Activated B cell treated with CpG ODN at 0.5 μM for 24 hours (primary cell): ENCODE measurements at regions not wholly inside any gene's neighbourhood (a gene's known extent, or its start where the extent isn't known, plus 50 kb on each side); places are given as distances from the start of the nearest gene placed in this dataset.

Source experiments
- ATAC-seq: fragments of 200-7000 bp; cut with Tn5 transposase; one replicate; pipeline ENCODE4 v1.10.0; 2021; ENCODE audit warnings: low read depth, mild to moderate bottlenecking, moderate library complexity
- CTCF ChIA-PET: fragments of 350-600 bp; sonication (Branson Sonifier 250); formaldehyde crosslinking; loops from one replicate; lab custom pipeline; 2021; ENCODE audit warnings: antibody characterized with exemption; lab: Charles Lee
- POLR2A ChIA-PET: fragments of 350-600 bp; sonication (Branson Sonifier 250); formaldehyde crosslinking; loops from one replicate; lab custom pipeline; 2021; ENCODE audit warnings: antibody characterized with exemption; lab: Charles Lee
- DNase-seq: peaks from one replicate; pipeline ENCODE4 v3.0.0; 2022
- H3K27ac Mint-ChIP-seq: one replicate; pipeline ENCODE4 v1.8.0; 2020; ENCODE audit warnings: mixed read lengths
- H3K27me3 Mint-ChIP-seq: one replicate; pipeline ENCODE4 v1.8.0; 2021; ENCODE audit warnings: mixed read lengths
- H3K36me3 Mint-ChIP-seq: one replicate; pipeline ENCODE4 v1.8.0; 2021; ENCODE audit warnings: low read depth, mixed read lengths
- H3K4me1 Mint-ChIP-seq: one replicate; pipeline ENCODE4 v1.8.0; 2021; ENCODE audit warnings: mixed read lengths
- H3K4me3 Mint-ChIP-seq: one replicate; pipeline ENCODE4 v1.8.0; 2020; ENCODE audit warnings: mild to moderate bottlenecking, mixed read lengths
- H3K9me3 Mint-ChIP-seq: one replicate; pipeline ENCODE4 v1.8.0; 2020; ENCODE audit warnings: mixed read lengths
- CTCF ChIP-seq: fragments of 200-600 bp; IDR thresholded peaks from one replicate; pipeline ENCODE4 v1.8.0; 2022; ENCODE audit warnings: antibody characterized with exemption, mild to moderate bottlenecking
- intact Hi-C: fragments of 100-400 bp; cut with micrococcal nuclease; formaldehyde crosslinking; loops from one replicate; pipeline ENCODE4 v1.15.1; 2024

GRCh38 chr16:65305266-65305959, 183.6 kb upstream of the CDH11 start:
- no peak for DNase-seq
- no peak overlapping the region for H3K4me3 Mint-ChIP-seq
- no peak for ATAC-seq

GRCh38 chr16:65301029-65301428, 179.2 kb upstream of the CDH11 start:
- H3K9me3 Mint-ChIP-seq: peaks cover 11% of the 10 kb centered on the region
- POLR2A ChIA-PET: no interaction called here
- CTCF ChIA-PET: no interaction called here
- H3K27me3 Mint-ChIP-seq: no peaks in the 10 kb centered on the region
- intact Hi-C loops: no loop called here
- DNase-seq: no peak
- H3K4me1 Mint-ChIP-seq: no peaks in the 10 kb centered on the region
- no peaks in the 10 kb centered on the region for H3K36me3 Mint-ChIP-seq
- no peak for ATAC-seq
- H3K27ac Mint-ChIP-seq: no peak overlapping the region
- no peak for TF ChIP-seq CTCF
- H3K4me3 Mint-ChIP-seq: no peak overlapping the region

More at GRCh38 chr16:65305266-65305959, 183.6 kb upstream of the CDH11 start:
- H3K36me3 Mint-ChIP-seq: no peaks in the 10 kb centered on the region
- no peak overlapping the region for H3K27ac Mint-ChIP-seq
- H3K27me3 Mint-ChIP-seq: no peaks in the 10 kb centered on the region
- no peaks in the 10 kb centered on the region for H3K4me1 Mint-ChIP-seq
- intact Hi-C loops: no loop called here
- no peak for TF ChIP-seq CTCF
- ChIA-PET CTCF (no interaction called here), POLR2A (no interaction called here)
- peaks cover 5% of the 10 kb centered on the region for H3K9me3 Mint-ChIP-seq

- Mint-ChIP-seq H3K4me3 (no peak overlapping the region), H3K9me3 (peaks cover 5% of the 10 kb centered on the region), H3K36me3 (no peaks in the 10 kb centered on the region), H3K27me3 (no peaks in the 10 kb centered on the region), H3K4me1 (no peaks in the 10 kb centered on the region), H3K27ac (no peak overlapping the region)
- DNase-seq (no peak), ATAC-seq (no peak)
- POLR2A ChIA-PET: no interaction called here
- TF ChIP-seq CTCF: no peak
- CTCF ChIA-PET: no interaction called here
- intact Hi-C loops: no loop called here
These were observed 175.6 kb upstream of the CDH11 start for GRCh38 chr16:65297453-65297852.

GRCh38 chr16:65295527-65295926, 173.7 kb upstream of the CDH11 start:
- ATAC-seq (no peak), DNase-seq (no peak)
- POLR2A ChIA-PET: no interaction called here
- CTCF ChIA-PET: no interaction called here
- intact Hi-C loops: no loop called here
- Mint-ChIP-seq H3K4me3 (no peak overlapping the region), H3K9me3 (peaks cover 5% of the 10 kb centered on the region), H3K27me3 (no peaks in the 10 kb centered on the region), H3K27ac (no peak overlapping the region), H3K36me3 (no peaks in the 10 kb centered on the region), H3K4me1 (no peaks in the 10 kb centered on the region)
- no peak for TF ChIP-seq CTCF

- H3K4me3 Mint-ChIP-seq: no peak overlapping the region
- no peak for ATAC-seq
- CTCF ChIA-PET: no interaction called here
These were observed 172.8 kb upstream of the CDH11 start for GRCh38 chr16:65294708-65295107.

More at GRCh38 chr16:65294708-65295107, 172.8 kb upstream of the CDH11 start:
- Mint-ChIP-seq H3K36me3 (no peaks in the 10 kb centered on the region), H3K27ac (no peak overlapping the region), H3K9me3 (peaks cover 8% of the 10 kb centered on the region), H3K27me3 (no peaks in the 10 kb centered on the region), H3K4me1 (no peaks in the 10 kb centered on the region)
- POLR2A ChIA-PET: no interaction called here
- TF ChIP-seq CTCF: no peak
- intact Hi-C loops: no loop called here
- DNase-seq: no peak
